NCI-H510A treated with DMSO at 0.1 percent for 48 hours (cell line): ENCODE measurements at regions not wholly inside any gene's neighbourhood (a gene's known extent, or its start where the extent isn't known, plus 50 kb on each side); places are given as distances from the start of the nearest gene placed in this dataset.

Source experiments
- DNase-seq: peaks from one replicate; lab custom pipeline; 2025; lab: John Stamatoyannopoulos, UW

GRCh38 chr1:114314098-114314497 lies 160.4 kb upstream of the SYT6 start:
- DNase-seq: no peak

GRCh38 chr1:114310695-114311271 lies 157.1 kb upstream of the SYT6 start:
- no peak for DNase-seq

- DNase-seq: no peak
Observed at GRCh38 chr1:114302821-114303220, 149.2 kb upstream of the SYT6 start.

GRCh38 chr1:114299331-114299975 lies 145.8 kb upstream of the SYT6 start:
- no peak for DNase-seq

- no peak for DNase-seq
Observed at GRCh38 chr1:114298008-114298407, 144.3 kb upstream of the SYT6 start.

- no peak for DNase-seq
Observed at GRCh38 chr1:114296413-114296812, 142.7 kb upstream of the SYT6 start.

- DNase-seq: no peak
Observed at GRCh38 chr1:114295321-114295720, 141.7 kb upstream of the SYT6 start.

- no peak for DNase-seq
Observed at GRCh38 chr1:114292835-114293234, 139.2 kb upstream of the SYT6 start.

GRCh38 chr1:114292194-114292593 lies 138.5 kb upstream of the SYT6 start:
- DNase-seq: no peak

- DNase-seq: no peak
Observed at GRCh38 chr1:114290776-114291175, 137.1 kb upstream of the SYT6 start.

- no peak for DNase-seq
Observed at GRCh38 chr1:114290341-114290740, 136.7 kb upstream of the SYT6 start.

- DNase-seq: no peak
Observed at GRCh38 chr1:114289824-114290223, 136.2 kb upstream of the SYT6 start.

- DNase-seq: no peak
Observed at GRCh38 chr1:114289306-114289705, 135.6 kb upstream of the SYT6 start.

GRCh38 chr1:114286960-114287359 lies 133.3 kb upstream of the SYT6 start:
- no peak for DNase-seq

- no peak for DNase-seq
Observed at GRCh38 chr1:114286179-114286578, 132.5 kb upstream of the SYT6 start.

- peak; percentile 55 for DNase-seq
Observed at GRCh38 chr1:114282751-114283403, 129.2 kb upstream of the SYT6 start.

- DNase-seq: no peak
Observed at GRCh38 chr1:114278911-114279310, 125.2 kb upstream of the SYT6 start.

- no peak for DNase-seq
Observed at GRCh38 chr1:114278430-114278829, 124.8 kb upstream of the SYT6 start.

- DNase-seq: no peak
Observed at GRCh38 chr1:114274621-114275317, 121.1 kb upstream of the SYT6 start.

- DNase-seq: no peak
Observed at GRCh38 chr1:114272593-114272992, 118.9 kb upstream of the SYT6 start.

GRCh38 chr1:114270718-114271117 lies 117.0 kb upstream of the SYT6 start:
- DNase-seq: no peak

GRCh38 chr1:114270282-114270681 lies 116.6 kb upstream of the SYT6 start:
- no peak for DNase-seq

- DNase-seq: no peak
Observed at GRCh38 chr1:114269539-114269938, 115.9 kb upstream of the SYT6 start.
